PC-9 (cell line): ENCODE measurements at regions not wholly inside any gene's neighbourhood (a gene's known extent, or its start where the extent isn't known, plus 50 kb on each side); places are given as distances from the start of the nearest gene placed in this dataset.

Experiments
- BruUV-seq: library from RNA; stranded (reverse); fragments of 400-500 nt; replicated peaks from 2 replicates; lab custom pipeline; 2021; lab: Mats Ljungman, UMichigan
- CTCF ChIA-PET: fragments of 300-600 bp; sonication (Branson Sonifier 250); formaldehyde crosslinking; loops from one replicate; lab custom pipeline; 2022; ENCODE audit warnings: antibody characterized with exemption; lab: Charles Lee
- POLR2A ChIA-PET: fragments of 300-600 bp; sonication (Branson Sonifier 250); formaldehyde crosslinking; loops from one replicate; lab custom pipeline; 2022; ENCODE audit warnings: antibody characterized with exemption; ENCODE audit not compliant: unreplicated experiment; lab: Charles Lee
- DNase-seq, 2 experiments: peaks; one replicate each; pipeline versions ENCODE4 v3.0.0 to v3.0.0-alpha.2; 2015 to 2022; ENCODE audit warnings: mixed read lengths in 1 of 2
- H2AFZ ChIP-seq: fragments of 200-600 bp; sonication (generic); 2 replicates; pipeline ENCODE4 v1.8.1; 2017; ENCODE audit warnings: antibody characterized with exemption
- H3F3A ChIP-seq: fragments of 200-600 bp; sonication (generic); 2 replicates; pipeline ENCODE4 v1.8.1; 2017; ENCODE audit warnings: antibody characterized with exemption, mild to moderate bottlenecking, low read depth; ENCODE audit not compliant: insufficient read depth
- H3K27ac ChIP-seq: fragments of 200-600 bp; sonication (generic); 2 replicates; pipeline ENCODE4 v1.6.1; 2016; ENCODE audit warnings: mixed run types
- H3K27me3 ChIP-seq: fragments of 200-600 bp; sonication (generic); 2 replicates; pipeline ENCODE4 v1.6.1; 2016; ENCODE audit warnings: low read depth, mixed run types; ENCODE audit not compliant: insufficient read depth
- H3K36me3 ChIP-seq: fragments of 200-600 bp; sonication (generic); 2 replicates; pipeline ENCODE4 v1.6.1; 2016; ENCODE audit warnings: low read depth, mixed run types
- H3K4me1 ChIP-seq: fragments of 200-600 bp; sonication (generic); replicated peaks from 2 replicates; pipeline ENCODE4 v1.6.1; 2016; ENCODE audit warnings: mixed run types; ENCODE audit not compliant: insufficient read depth
- H3K4me2 ChIP-seq: fragments of 200-600 bp; sonication (generic); 2 replicates; pipeline ENCODE4 v1.6.1; 2017; ENCODE audit warnings: mixed run types
- H3K4me3 ChIP-seq: fragments of 200-600 bp; sonication (generic); 2 replicates; pipeline ENCODE4 v1.6.1; 2016; ENCODE audit warnings: mixed run types
- H3K79me2 ChIP-seq: fragments of 200-600 bp; sonication (generic); 2 replicates; pipeline ENCODE4 v1.6.1; 2017; ENCODE audit warnings: low read depth, mixed run types
- H3K9me2 ChIP-seq: fragments of 200-600 bp; sonication (generic); 2 replicates; pipeline ENCODE4 v1.8.1; 2017; ENCODE audit warnings: mild to moderate bottlenecking; ENCODE audit not compliant: insufficient read depth
- H3K9me3 ChIP-seq: fragments of 200-600 bp; sonication (generic); 2 replicates; pipeline ENCODE4 v1.8.1; 2016; ENCODE audit warnings: low read depth; ENCODE audit not compliant: insufficient read depth
- H4K20me1 ChIP-seq: fragments of 200-600 bp; sonication (generic); 2 replicates; pipeline ENCODE4 v1.8.1; 2017; ENCODE audit not compliant: insufficient read depth
- CTCF ChIP-seq: fragments of 200-600 bp; sonication (generic); conservative IDR thresholded peaks from 2 replicates; pipeline ENCODE4 v1.6.1; 2017; ENCODE audit warnings: mixed run types, antibody characterized with exemption, mild to moderate bottlenecking, moderate library complexity
- EZH2 ChIP-seq: fragments of 200-600 bp; sonication (generic); IDR thresholded peaks from 2 replicates; pipeline ENCODE4 v1.8.0; 2017; ENCODE audit warnings: antibody characterized with exemption, low read depth
- intact Hi-C: fragments of 100-400 bp; cut with micrococcal nuclease; formaldehyde crosslinking; loops from one replicate; pipeline ENCODE4 v1.10.0; 2022; ENCODE audit not compliant: unreplicated experiment

- Histone ChIP-seq H3K27ac (no peak overlapping the region), H3K9me2 (0 out of 2 replicates have a peak, but pooled peaks cover 4% of the 10 kb centered on the region), H4K20me1 (no peaks in the 10 kb centered on the region), H3K27me3 (peaks cover 13% of the 10 kb centered on the region), H2AFZ (no peak overlapping the region), H3K79me2 (no peaks in the 10 kb centered on the region), H3K9me3 (no peaks in the 10 kb centered on the region), H3F3A (no peaks in the 10 kb centered on the region), H3K4me2 (no peak overlapping the region), H3K36me3 (no peaks in the 10 kb centered on the region), H3K4me3 (no peak overlapping the region), H3K4me1 (no peaks in the 10 kb centered on the region)
- TF ChIP-seq EZH2, result no peak
- TF ChIP-seq CTCF, result no peak
- ChIA-PET POLR2A (no interaction called here), CTCF (no interaction called here)
- intact Hi-C loops, result no loop called here
- no peak for DNase-seq
- BruUV-seq, result no TSS peak
These were observed 576.0 kb upstream of the DPP6 start for GRCh38 chr7:153476166-153476565.

GRCh38 chr7:153496257-153496656, 555.9 kb upstream of the DPP6 start:
- H2AFZ ChIP-seq, result no peak overlapping the region
- intact Hi-C loops, result no loop called here
- H3K36me3 ChIP-seq, result no peaks in the 10 kb centered on the region
- no peaks in the 10 kb centered on the region for H3K4me1 ChIP-seq
- H3K27me3 ChIP-seq, result no peaks in the 10 kb centered on the region
- no peaks in the 10 kb centered on the region for H3K9me2 ChIP-seq
- no peak for TF ChIP-seq EZH2
- TF ChIP-seq CTCF, result no peak
- no TSS peak for BruUV-seq
- H3K79me2 ChIP-seq, result no peaks in the 10 kb centered on the region
- ChIA-PET CTCF (no interaction called here), POLR2A (no interaction called here)
- H3K27ac ChIP-seq, result no peak overlapping the region
- H3F3A ChIP-seq, result no peaks in the 10 kb centered on the region
- no peak overlapping the region for H3K4me3 ChIP-seq
- H4K20me1 ChIP-seq, result no peaks in the 10 kb centered on the region
- H3K9me3 ChIP-seq, result no peaks in the 10 kb centered on the region
- DNase-seq, result no peak
- no peak overlapping the region for H3K4me2 ChIP-seq

- Histone ChIP-seq H3K27ac (no peak overlapping the region), H3K36me3 (no peaks in the 10 kb centered on the region), H3K27me3 (no peaks in the 10 kb centered on the region; the same call in 1 of the 2 replicates), H4K20me1 (no peaks in the 10 kb centered on the region), H3K9me2 (no peaks in the 10 kb centered on the region), H3K9me3 (no peaks in the 10 kb centered on the region), H2AFZ (no peak overlapping the region), H3K4me2 (no peak overlapping the region), H3K4me1 (no peaks in the 10 kb centered on the region), H3K4me3 (no peak overlapping the region), H3K79me2 (no peaks in the 10 kb centered on the region), H3F3A (no peaks in the 10 kb centered on the region)
- BruUV-seq, result no TSS peak
- TF ChIP-seq EZH2 (no peak), CTCF (no peak)
- intact Hi-C loops, result no loop called here
- no peak for DNase-seq
- POLR2A ChIA-PET, result no interaction called here
- CTCF ChIA-PET, result no interaction called here
These were observed 549.1 kb upstream of the DPP6 start for GRCh38 chr7:153503093-153503492.
